ENCODE measurements at regions not wholly inside any gene's neighbourhood (a gene's known extent, or its start where the extent isn't known, plus 50 kb on each side); places are given as distances from the start of the nearest gene placed in this dataset.

GRCh38 chr5:68365889-68366288 lies 150.3 kb downstream of the PIK3R1 start (continued):
- TF ChIP-seq, protein P1, sequence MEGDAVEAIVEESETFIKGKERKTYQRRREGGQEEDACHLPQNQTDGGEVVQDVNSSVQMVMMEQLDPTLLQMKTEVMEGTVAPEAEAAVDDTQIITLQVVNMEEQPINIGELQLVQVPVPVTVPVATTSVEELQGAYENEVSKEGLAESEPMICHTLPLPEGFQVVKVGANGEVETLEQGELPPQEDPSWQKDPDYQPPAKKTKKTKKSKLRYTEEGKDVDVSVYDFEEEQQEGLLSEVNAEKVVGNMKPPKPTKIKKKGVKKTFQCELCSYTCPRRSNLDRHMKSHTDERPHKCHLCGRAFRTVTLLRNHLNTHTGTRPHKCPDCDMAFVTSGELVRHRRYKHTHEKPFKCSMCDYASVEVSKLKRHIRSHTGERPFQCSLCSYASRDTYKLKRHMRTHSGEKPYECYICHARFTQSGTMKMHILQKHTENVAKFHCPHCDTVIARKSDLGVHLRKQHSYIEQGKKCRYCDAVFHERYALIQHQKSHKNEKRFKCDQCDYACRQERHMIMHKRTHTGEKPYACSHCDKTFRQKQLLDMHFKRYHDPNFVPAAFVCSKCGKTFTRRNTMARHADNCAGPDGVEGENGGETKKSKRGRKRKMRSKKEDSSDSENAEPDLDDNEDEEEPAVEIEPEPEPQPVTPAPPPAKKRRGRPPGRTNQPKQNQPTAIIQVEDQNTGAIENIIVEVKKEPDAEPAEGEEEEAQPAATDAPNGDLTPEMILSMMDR (IDR thresholded peaks at IDR 0.05 in 2 of 3, conservative IDR thresholded peaks at IDR 0.05 in 1 of 3; ENCODE audit: borderline replicate concordance in 1 of 3, insufficient read depth in 1 of 3, low read depth in 2 of 3, low read length in 2 of 3), result no peak
- TF ChIP-seq SRF (IDR thresholded peaks at IDR 0.05; ENCODE audit: low read depth) (no peak), RAD21 (IDR thresholded peaks at IDR 0.05; ENCODE audit: low read depth) (no peak), TCF7L2 (IDR thresholded peaks at IDR 0.05; ENCODE audit: borderline replicate concordance, extremely low read depth, insufficient read depth, insufficient read length) (no peak), POLR2AphosphoS5 (IDR thresholded peaks at IDR 0.05; ENCODE audit: low read depth, low read length) (no peak), REST (IDR thresholded peaks at IDR 0.05; ENCODE audit: low read depth) (no peak), EZH2phosphoT487 (IDR thresholded peaks at IDR 0.05; ENCODE audit: borderline replicate concordance) (no peak)

- POLR2A ChIA-PET, result no interaction called here
- intact Hi-C loops (cut with micrococcal nuclease), result no loop called here
- TF ChIP-seq ZBTB33 (IDR thresholded peaks at IDR 0.05; ENCODE audit: extremely low read depth, insufficient replicate concordance, low read length) (no peak), REST (IDR thresholded peaks at IDR 0.05; ENCODE audit: low read depth) (no peak), SRF (IDR thresholded peaks at IDR 0.05; ENCODE audit: low read depth) (no peak), EZH2 (IDR thresholded peaks at IDR 0.05) (no peak), EGR1 (IDR thresholded peaks at IDR 0.05; ENCODE audit: low read depth) (no peak), ATF3 (IDR thresholded peaks at IDR 0.05) (no peak), TCF7L2 (IDR thresholded peaks at IDR 0.05; ENCODE audit: borderline replicate concordance, extremely low read depth, insufficient read depth, insufficient read length) (no peak), FOSL1 (IDR thresholded peaks at IDR 0.05; ENCODE audit: low read depth) (no peak), POLR2A (IDR thresholded peaks at IDR 0.05; ENCODE audit: borderline replicate concordance, extremely low read depth, insufficient read depth, insufficient read length) (no peak)
Measured at GRCh38 chr5:68367287-68367686, 151.7 kb downstream of the PIK3R1 start.

More at GRCh38 chr5:68367287-68367686, 151.7 kb downstream of the PIK3R1 start:
- no peak for ATAC-seq
- Histone ChIP-seq H3K9ac (ENCODE audit: low read length) (no peak overlapping the region), H3K36me3 (ENCODE audit: control insufficient read depth in 1 of 2, insufficient read depth in 2 of 2, low read length in 2 of 2) (no peaks in the 10 kb centered on the region), H3K27ac (ENCODE audit: low read depth, low read length) (no peak overlapping the region), H2AFZ (ENCODE audit: low read depth, low read length, poor library complexity, severe bottlenecking) (no peak overlapping the region), H3K9me2 (ENCODE audit: insufficient read depth) (no peaks in the 10 kb centered on the region), H3K4me2 (ENCODE audit: low read length) (no peak overlapping the region), H3K4me3 (replicated peaks in 1 of 2; ENCODE audit: low read depth in 1 of 2, low read length in 2 of 2) (no peak overlapping the region), H3K27me3 (ENCODE audit: insufficient read depth, low read length) (no peaks in the 10 kb centered on the region), H4K20me1 (ENCODE audit: insufficient read depth) (no peaks in the 10 kb centered on the region), H3K4me1 (ENCODE audit: control insufficient read depth in 1 of 2, insufficient read depth in 2 of 2, low read length in 2 of 2) (peaks cover 0 to 12% of the 10 kb centered on the region in 2 experiments; a peak in 3 of 4 replicates), H3K79me2 (ENCODE audit: insufficient read depth, low read length) (no peaks in the 10 kb centered on the region), H3K9me3 (ENCODE audit: control insufficient read depth in 1 of 2, insufficient read depth in 1 of 2, low read depth in 1 of 2, low read length in 2 of 2) (no peaks in the 10 kb centered on the region)
- RAD21 ChIA-PET (ENCODE audit: low non-redundant PET in 1 of 2, low total read pairs in 2 of 2, uncharacterized antibody in 2 of 2, unreplicated experiment in 2 of 2), result no interaction called here
- no TSS peak for BruUV-seq (replicated peaks)
- CTCF ChIA-PET, result no interaction called here
- no peak for DNase-seq (ENCODE audit: low read depth, low spot score)

Measured in HCT116 (cell line).